HepG2 (cell line): ENCODE measurements at regions not wholly inside any gene's neighbourhood (a gene's known extent, or its start where the extent isn't known, plus 50 kb on each side); places are given as distances from the start of the nearest gene placed in this dataset.

Experiments used
- ATF3 ChIP-seq: sonication (generic); formaldehyde crosslinking; IDR thresholded peaks from 2 replicates; pipeline ENCODE4 v1.4.0; 2020; ENCODE audit warnings: missing genetic modification reagents
- BCL6 ChIP-seq: IDR thresholded peaks from 2 replicates; pipeline ENCODE4 v1.6.1; 2016; ENCODE audit warnings: missing genetic modification reagents, missing compliant biosample characterization
- DPF2 ChIP-seq: sonication (generic); formaldehyde crosslinking; IDR thresholded peaks from 2 replicates; pipeline ENCODE4 v1.4.0; 2020; ENCODE audit warnings: mild to moderate bottlenecking, low read depth, missing genetic modification reagents, borderline replicate concordance
- FOXP1 ChIP-seq, 2 experiments: fragments of 450-650 bp in 1 of 2; IDR thresholded peaks; 2 replicates each; pipeline ENCODE4 v1.6.1; 2017 to 2018; ENCODE audit warnings: antibody characterized with exemption in 1 of 2
- GPBP1L1 ChIP-seq: sonication (generic); formaldehyde crosslinking; IDR thresholded peaks from 2 replicates; pipeline ENCODE4 v1.5.0; 2020; ENCODE audit warnings: mild to moderate bottlenecking, missing genetic modification reagents
- GPN1 ChIP-seq: sonication (generic); formaldehyde crosslinking; IDR thresholded peaks from 2 replicates; pipeline ENCODE4 v1.5.1; 2020; ENCODE audit warnings: missing genetic modification reagents, borderline replicate concordance
- JARID2 ChIP-seq: sonication (generic); formaldehyde crosslinking; IDR thresholded peaks from 2 replicates; pipeline ENCODE4 v1.8.1; 2023; ENCODE audit warnings: missing genetic modification reagents, inconsistent platforms; ENCODE audit not compliant: insufficient replicate concordance
- MAFF ChIP-seq: IDR thresholded peaks from 2 replicates; pipeline ENCODE4 v1.6.1; 2011; ENCODE audit warnings: low read depth, low read length, improper control_type of control experiment
- PHF20 ChIP-seq: sonication (generic); formaldehyde crosslinking; IDR thresholded peaks from 2 replicates; pipeline ENCODE4 v1.5.0; 2020; ENCODE audit warnings: mild to moderate bottlenecking, missing genetic modification reagents
- POLR2G ChIP-seq: fragments of 200-400 bp; formaldehyde crosslinking; IDR thresholded peaks from 2 replicates; pipeline ENCODE4 v1.6.1; 2018; ENCODE audit warnings: mild to moderate bottlenecking, low read depth, low read length, moderate library complexity
- SNAI1 ChIP-seq: sonication (generic); formaldehyde crosslinking; IDR thresholded peaks from 2 replicates; pipeline ENCODE4 v1.5.0; 2020; ENCODE audit warnings: mild to moderate bottlenecking, missing genetic modification reagents, borderline replicate concordance
- SOX6 ChIP-seq, 2 experiments: fragments of 450-650 bp in 1 of 2; sonication (generic) in 1 of 2; formaldehyde crosslinking in 1 of 2; IDR thresholded peaks; 2 replicates each; pipeline versions ENCODE4 v1.4.0 to v1.6.1; 2017 to 2020; ENCODE audit warnings: antibody characterized with exemption in 1 of 2, mild to moderate bottlenecking in 1 of 2, missing genetic modification reagents in 1 of 2
- SP1 ChIP-seq, 2 experiments: fragments of 450-650 bp in 1 of 2; sonication (generic) in 1 of 2; formaldehyde crosslinking in 1 of 2; IDR thresholded peaks; 2 replicates each; pipeline versions ENCODE4 v1.4.0 to v1.6.1; 2016 to 2020; ENCODE audit warnings: missing genetic modification reagents in 1 of 2
- ZBTB40 ChIP-seq, 2 experiments: fragments of 450-650 bp in 1 of 2; sonication (generic) in 1 of 2; formaldehyde crosslinking in 1 of 2; IDR thresholded peaks; 2 replicates each; pipeline versions ENCODE4 v1.6.1 to v1.8.0; 2016 to 2022; ENCODE audit warnings: antibody characterized with exemption in 1 of 2, mild to moderate bottlenecking in 1 of 2, missing genetic modification reagents in 1 of 2
- ZMAT3 ChIP-seq: sonication (generic); formaldehyde crosslinking; conservative IDR thresholded peaks from 2 replicates; pipeline ENCODE4 v1.7.0; 2021; ENCODE audit warnings: missing genetic modification reagents
- ZNF136 ChIP-seq: sonication (generic); formaldehyde crosslinking; IDR thresholded peaks from 2 replicates; pipeline ENCODE4 v1.8.1; 2022; ENCODE audit warnings: low read depth, mild to moderate bottlenecking, moderate library complexity, missing genetic modification reagents
- ZNF282 ChIP-seq: fragments of 450-650 bp; IDR thresholded peaks from 2 replicates; pipeline ENCODE4 v1.6.1; 2018; ENCODE audit not compliant: partially characterized antibody

GRCh38 chr16:9232102-9232770 lies 140.8 kb downstream of the HAPSTR1 start (continued):
- no peak for TF ChIP-seq MAFF
- no peak for TF ChIP-seq DPF2 (CRISPR knock-in tag)
- 0 out of 2 replicates have a peak, but pooled peaks have one; percentile 37 for TF ChIP-seq SP1 (IDR thresholded peaks at IDR 0.05)
- no peak for TF ChIP-seq SP1 (CRISPR knock-in tag; IDR thresholded peaks at IDR 0.05)
- peak; percentile 68 for TF ChIP-seq ZNF282
- TF ChIP-seq SNAI1 (CRISPR knock-in tag): no peak
- TF ChIP-seq ZBTB40 (IDR thresholded peaks at IDR 0.05): peak; percentile 23; the same call in 1 of the 2 replicates
- TF ChIP-seq ZBTB40 (CRISPR knock-in tag; IDR thresholded peaks at IDR 0.05): no peak
- TF ChIP-seq ATF3 (CRISPR knock-in tag): no peak
- TF ChIP-seq GPN1 (CRISPR knock-in tag): no peak
- 0 out of 2 replicates have a peak, but pooled peaks have one; percentile 44 for TF ChIP-seq SOX6 (IDR thresholded peaks at IDR 0.05)
- TF ChIP-seq SOX6 (CRISPR knock-in tag; IDR thresholded peaks at IDR 0.05): no peak
- TF ChIP-seq ZNF136 (CRISPR knock-in tag): no peak
- no peak for TF ChIP-seq JARID2 (CRISPR knock-in tag)
- TF ChIP-seq POLR2G: no peak
- no peak for TF ChIP-seq ZMAT3 (CRISPR knock-in tag)
- TF ChIP-seq BCL6: no peak
- 0 out of 2 replicates have a peak, but pooled peaks have one; percentile 6 for TF ChIP-seq FOXP1 (IDR thresholded peaks at IDR 0.05)
- no peak for TF ChIP-seq FOXP1 (CRISPR knock-in tag; IDR thresholded peaks at IDR 0.05)
- TF ChIP-seq GPBP1L1 (CRISPR knock-in tag): no peak
- no peak for TF ChIP-seq PHF20
